ENCODE measurements at regions not wholly inside any gene's neighbourhood (a gene's known extent, or its start where the extent isn't known, plus 50 kb on each side); places are given as distances from the start of the nearest gene placed in this dataset.

- no TSS peak for BruUV-seq (replicated peaks)
- intact Hi-C loops (cut with micrococcal nuclease): loop anchor here (1.0 to 5.0 kb wide), 5 partner anchors 24 to 277 kb away; partner anchors contain the start of gene MAMLD1
Measured at GRCh38 chrX:150085881-150086280, 147.6 kb upstream of the EOLA2 start.

GRCh38 chrX:150086371-150086770 lies 148.1 kb upstream of the EOLA2 start:
- Histone ChIP-seq H3K79me2 (ENCODE audit: low read length) (no peaks in the 10 kb centered on the region), H3K27ac (ENCODE audit: low read length) (peak overlapping the region; percentile 94), H3K9me2 (replicated peaks; ENCODE audit: low read length) (no peaks in the 10 kb centered on the region), H3K9me3 (ENCODE audit: low read length) (no peaks in the 10 kb centered on the region), H3K27me3 (ENCODE audit: low read length) (no peaks in the 10 kb centered on the region), H3K4me3 (ENCODE audit: low read length) (no peak overlapping the region), H3F3A (ENCODE audit: low read length, unreplicated experiment) (peaks cover 4% of the 10 kb centered on the region), H3K36me3 (ENCODE audit: low read depth, low read length) (no peaks in the 10 kb centered on the region), H3K4me1 (ENCODE audit: insufficient read depth, low read length) (peaks cover 33% of the 10 kb centered on the region), H3K9ac (ENCODE audit: low read length) (no peak overlapping the region), H4K20me1 (ENCODE audit: low read length) (no peaks in the 10 kb centered on the region), H2AFZ (ENCODE audit: low read length) (no peak overlapping the region; the same call in 1 of the 2 replicates), H3K4me2 (ENCODE audit: low read length) (peak overlapping the region; percentile 72)
- DNase-seq (no peak), ATAC-seq (no peak; the same call in 1 of the 2 replicates)
- POLR2A ChIA-PET (ENCODE audit: unreplicated experiment): no interaction called here
- BruUV-seq (replicated peaks): no TSS peak
- CTCF ChIA-PET: no interaction called here
- TF ChIP-seq EZH2 (IDR thresholded peaks at IDR 0.05; ENCODE audit: low read length, unreplicated experiment) (no peak), CTCF (conservative IDR thresholded peaks at IDR 0.05; ENCODE audit: low read depth, low read length) (no peak), EZH2phosphoT487 (IDR thresholded peaks at IDR 0.05; ENCODE audit: borderline replicate concordance, low read length) (no peak)
- intact Hi-C loops (cut with micrococcal nuclease): loop anchor here (5.0 kb wide), 1 partner anchor 36 kb away; no protein-coding TSS in a partner anchor

More at GRCh38 chrX:150085881-150086280, 147.6 kb upstream of the EOLA2 start:
- Histone ChIP-seq H3K79me2 (ENCODE audit: low read length) (no peaks in the 10 kb centered on the region), H3K27me3 (ENCODE audit: low read length) (no peaks in the 10 kb centered on the region), H3K9me3 (ENCODE audit: low read length) (no peaks in the 10 kb centered on the region), H2AFZ (ENCODE audit: low read length) (no peak overlapping the region; the same call in 1 of the 2 replicates), H3K4me3 (ENCODE audit: low read length) (no peak overlapping the region), H3K36me3 (ENCODE audit: low read depth, low read length) (no peaks in the 10 kb centered on the region), H4K20me1 (ENCODE audit: low read length) (no peaks in the 10 kb centered on the region), H3K4me1 (ENCODE audit: insufficient read depth, low read length) (peaks cover 33% of the 10 kb centered on the region), H3K9ac (ENCODE audit: low read length) (peak overlapping the region; percentile 63; the same call in 1 of the 2 replicates), H3K9me2 (replicated peaks; ENCODE audit: low read length) (no peaks in the 10 kb centered on the region), H3K4me2 (ENCODE audit: low read length) (peak overlapping the region; percentile 72), H3F3A (ENCODE audit: low read length, unreplicated experiment) (peaks cover 4% of the 10 kb centered on the region), H3K27ac (ENCODE audit: low read length) (peak overlapping the region; percentile 94)
- DNase-seq (peak; percentile 59), ATAC-seq (peak; percentile 60)
- CTCF ChIA-PET: no interaction called here
- TF ChIP-seq EZH2 (IDR thresholded peaks at IDR 0.05; ENCODE audit: low read length, unreplicated experiment): no peak
- POLR2A ChIA-PET (ENCODE audit: unreplicated experiment): no interaction called here

GRCh38 chrX:150087612-150088011 lies 149.3 kb upstream of the EOLA2 start:
- H3K4me2 ChIP-seq (ENCODE audit: low read length): no peak overlapping the region
- POLR2A ChIA-PET (ENCODE audit: unreplicated experiment): no interaction called here
- no peak overlapping the region for H3K27ac ChIP-seq (ENCODE audit: low read length)
- TF ChIP-seq EZH2 (IDR thresholded peaks at IDR 0.05; ENCODE audit: low read length, unreplicated experiment) (no peak), CTCF (conservative IDR thresholded peaks at IDR 0.05; ENCODE audit: low read depth, low read length) (0 out of 2 replicates have a peak, but pooled peaks have one; percentile 30), EZH2phosphoT487 (IDR thresholded peaks at IDR 0.05; ENCODE audit: borderline replicate concordance, low read length) (no peak)
- H3K79me2 ChIP-seq (ENCODE audit: low read length): no peaks in the 10 kb centered on the region
- no peaks in the 10 kb centered on the region for H3K9me2 ChIP-seq (replicated peaks; ENCODE audit: low read length)
- intact Hi-C loops (cut with micrococcal nuclease): loop anchor here (5.0 kb wide), 1 partner anchor 35 kb away; no protein-coding TSS in a partner anchor
- H2AFZ ChIP-seq (ENCODE audit: low read length): no peak overlapping the region
- CTCF ChIA-PET: no interaction called here
- peaks cover 4% of the 10 kb centered on the region for H3F3A ChIP-seq (ENCODE audit: low read length, unreplicated experiment)
- no peak overlapping the region for H3K4me3 ChIP-seq (ENCODE audit: low read length)
- no peak overlapping the region for H3K9ac ChIP-seq (ENCODE audit: low read length)
- H3K4me1 ChIP-seq (ENCODE audit: insufficient read depth, low read length): peaks cover 33% of the 10 kb centered on the region
- no peaks in the 10 kb centered on the region for H3K27me3 ChIP-seq (ENCODE audit: low read length)
- BruUV-seq (replicated peaks): no TSS peak
- no peaks in the 10 kb centered on the region for H3K36me3 ChIP-seq (ENCODE audit: low read depth, low read length)
- H3K9me3 ChIP-seq (ENCODE audit: low read length): no peaks in the 10 kb centered on the region
- no peaks in the 10 kb centered on the region for H4K20me1 ChIP-seq (ENCODE audit: low read length)
- ATAC-seq (no peak), DNase-seq (no peak)

All from PC-3 (cell line).